PC-3 (cell line): ENCODE measurements at regions not wholly inside any gene's neighbourhood (a gene's known extent, or its start where the extent isn't known, plus 50 kb on each side); places are given as distances from the start of the nearest gene placed in this dataset.
"Not testable (repeated sequence)": the region's sequence is repeated elsewhere in the genome, so short reads cannot be mapped to it uniquely, and the experiment has no call there.

Experiments
- ATAC-seq: fragments of 200-7000 bp; cut with Tn5 transposase; 2 replicates; pipeline ENCODE4 v1.9.1; 2020; ENCODE audit warnings: mild to moderate bottlenecking, moderate library complexity
- BruUV-seq: library from RNA; stranded (reverse); fragments of 400-500 nt; replicated peaks from 2 replicates; lab custom pipeline; 2021; lab: Mats Ljungman, UMichigan
- CTCF ChIA-PET: fragments of 300-600 bp; sonication (Branson Sonifier 250); formaldehyde crosslinking; loops from one replicate; lab custom pipeline; 2022; ENCODE audit warnings: antibody characterized with exemption; lab: Charles Lee
- POLR2A ChIA-PET: fragments of 300-600 bp; sonication (Branson Sonifier 250); formaldehyde crosslinking; loops from one replicate; lab custom pipeline; 2022; ENCODE audit warnings: antibody characterized with exemption; ENCODE audit not compliant: unreplicated experiment; lab: Charles Lee
- DNase-seq: peaks from one replicate; pipeline ENCODE4 v3.0.0-alpha.2; 2015
- H2AFZ ChIP-seq: fragments of 300-600 bp; sonication (generic); 2 replicates; pipeline ENCODE4 v1.6.0; 2016; ENCODE audit warnings: antibody characterized with exemption, low read length
- H3F3A ChIP-seq: fragments of 300-600 bp; sonication (generic); one replicate; pipeline ENCODE4 v1.6.0; 2017; ENCODE audit warnings: antibody characterized with exemption, low read length, control low read depth, mild to moderate bottlenecking; ENCODE audit not compliant: unreplicated experiment
- H3K27ac ChIP-seq: fragments of 300-600 bp; sonication (generic); 2 replicates; pipeline ENCODE4 v1.5.1; 2016; ENCODE audit warnings: mild to moderate bottlenecking, low read length
- H3K27me3 ChIP-seq: fragments of 300-600 bp; sonication (generic); 2 replicates; pipeline ENCODE4 v1.6.1; 2016; ENCODE audit warnings: low read length, mixed read lengths
- H3K36me3 ChIP-seq: fragments of 300-600 bp; sonication (generic); 2 replicates; pipeline ENCODE4 v1.6.1; 2016; ENCODE audit warnings: low read depth, mixed run types, low read length, mixed read lengths
- H3K4me1 ChIP-seq: fragments of 300-600 bp; sonication (generic); 2 replicates; pipeline ENCODE4 v1.5.1; 2016; ENCODE audit warnings: low read length; ENCODE audit not compliant: insufficient read depth
- H3K4me2 ChIP-seq: fragments of 300-600 bp; sonication (generic); 2 replicates; pipeline ENCODE4 v1.6.0; 2016; ENCODE audit warnings: low read length
- H3K4me3 ChIP-seq: fragments of 300-600 bp; sonication (generic); 2 replicates; pipeline ENCODE4 v1.5.1; 2016; ENCODE audit warnings: mild to moderate bottlenecking, low read length, mixed read lengths
- H3K79me2 ChIP-seq: fragments of 300-600 bp; sonication (generic); 2 replicates; pipeline ENCODE4 v1.6.1; 2017; ENCODE audit warnings: low read length, mixed read lengths
- H3K9ac ChIP-seq: fragments of 300-600 bp; sonication (generic); 2 replicates; pipeline ENCODE4 v1.6.0; 2016; ENCODE audit warnings: mild to moderate bottlenecking, low read length
- H3K9me2 ChIP-seq: fragments of 300-600 bp; sonication (generic); replicated peaks from 2 replicates; pipeline ENCODE4 v1.6.1; 2016; ENCODE audit warnings: mixed run types, low read length, mixed read lengths
- H3K9me3 ChIP-seq: fragments of 300-600 bp; sonication (generic); 2 replicates; pipeline ENCODE4 v1.6.1; 2016; ENCODE audit warnings: low read length, mixed read lengths
- H4K20me1 ChIP-seq: fragments of 300-600 bp; sonication (generic); 2 replicates; pipeline ENCODE4 v1.6.1; 2016; ENCODE audit warnings: low read length, mixed read lengths
- EZH2 ChIP-seq: fragments of 300-600 bp; sonication (generic); IDR thresholded peaks from one replicate; pipeline ENCODE4 v1.6.1; 2017; ENCODE audit warnings: antibody characterized with exemption, mild to moderate bottlenecking, low read length; ENCODE audit not compliant: unreplicated experiment
- EZH2phosphoT487 ChIP-seq: fragments of 300-600 bp; sonication (generic); IDR thresholded peaks from 2 replicates; pipeline ENCODE4 v1.6.1; 2018; ENCODE audit warnings: mild to moderate bottlenecking, antibody characterized with exemption, low read length, borderline replicate concordance
- intact Hi-C: fragments of 100-400 bp; cut with micrococcal nuclease; formaldehyde crosslinking; loops from 2 replicates; pipeline ENCODE4 v1.9.0; 2023
- TF ChIP-seq, protein P1 (sequence below): fragments of 300-600 bp; sonication (generic); conservative IDR thresholded peaks from 2 replicates; pipeline ENCODE4 v1.5.1; 2017; ENCODE audit warnings: antibody characterized with exemption, low read depth, mild to moderate bottlenecking, low read length

DNA sequence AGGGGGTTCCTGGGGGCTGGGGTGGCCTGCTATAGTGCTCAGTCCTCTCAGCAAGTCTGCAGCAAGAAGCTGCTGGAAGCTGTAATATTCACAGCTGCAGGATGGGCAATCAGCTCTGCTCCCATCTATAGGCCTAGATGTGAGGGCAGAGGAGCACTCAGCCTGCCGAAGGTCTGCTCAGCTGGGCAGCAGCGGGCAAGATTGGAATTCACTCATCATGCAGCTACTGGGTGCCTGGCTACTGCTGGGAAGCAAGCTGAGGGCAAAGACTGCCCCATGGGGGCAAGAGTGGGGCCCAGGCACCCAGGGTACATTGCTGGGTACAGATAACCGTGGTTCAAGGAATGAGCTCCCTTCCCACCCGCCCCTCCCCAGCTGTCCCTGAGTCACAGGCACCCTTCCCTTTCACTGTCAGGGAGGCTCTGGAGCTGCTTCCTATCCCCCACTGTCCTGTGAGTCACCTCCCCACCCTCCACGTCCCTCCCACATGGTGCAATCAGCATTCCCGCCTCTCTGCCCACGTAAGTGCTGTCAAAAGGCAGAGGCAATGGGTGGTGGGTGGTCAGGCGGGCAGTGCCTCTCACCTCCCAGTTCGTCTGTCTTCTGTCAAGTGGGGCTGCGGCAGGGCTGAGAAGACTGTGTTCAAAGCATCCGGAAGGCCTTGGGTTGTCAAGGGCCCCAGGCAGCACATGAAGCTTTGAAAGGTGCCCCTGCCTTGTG lies 169.2 kb downstream of the TRIM43 start:
- H3K9me2 ChIP-seq: no peaks in the 10 kb centered on the region
- ChIA-PET POLR2A (no interaction called here), CTCF (no interaction called here)
- H3K4me2 ChIP-seq: no peak overlapping the region
- no peak overlapping the region for H3K4me3 ChIP-seq
- peak; percentile 74 for DNase-seq
- H4K20me1 ChIP-seq: no peaks in the 10 kb centered on the region
- TF ChIP-seq EZH2phosphoT487 (no peak), EZH2 (no peak)
- TF ChIP-seq, protein P1, sequence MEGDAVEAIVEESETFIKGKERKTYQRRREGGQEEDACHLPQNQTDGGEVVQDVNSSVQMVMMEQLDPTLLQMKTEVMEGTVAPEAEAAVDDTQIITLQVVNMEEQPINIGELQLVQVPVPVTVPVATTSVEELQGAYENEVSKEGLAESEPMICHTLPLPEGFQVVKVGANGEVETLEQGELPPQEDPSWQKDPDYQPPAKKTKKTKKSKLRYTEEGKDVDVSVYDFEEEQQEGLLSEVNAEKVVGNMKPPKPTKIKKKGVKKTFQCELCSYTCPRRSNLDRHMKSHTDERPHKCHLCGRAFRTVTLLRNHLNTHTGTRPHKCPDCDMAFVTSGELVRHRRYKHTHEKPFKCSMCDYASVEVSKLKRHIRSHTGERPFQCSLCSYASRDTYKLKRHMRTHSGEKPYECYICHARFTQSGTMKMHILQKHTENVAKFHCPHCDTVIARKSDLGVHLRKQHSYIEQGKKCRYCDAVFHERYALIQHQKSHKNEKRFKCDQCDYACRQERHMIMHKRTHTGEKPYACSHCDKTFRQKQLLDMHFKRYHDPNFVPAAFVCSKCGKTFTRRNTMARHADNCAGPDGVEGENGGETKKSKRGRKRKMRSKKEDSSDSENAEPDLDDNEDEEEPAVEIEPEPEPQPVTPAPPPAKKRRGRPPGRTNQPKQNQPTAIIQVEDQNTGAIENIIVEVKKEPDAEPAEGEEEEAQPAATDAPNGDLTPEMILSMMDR: no peak
- intact Hi-C loops: no loop called here
- ATAC-seq: peak; percentile 85
- peaks cover 7% of the 10 kb centered on the region for H3K4me1 ChIP-seq
- no peak overlapping the region for H2AFZ ChIP-seq
- H3K27ac ChIP-seq: no peak overlapping the region
- H3K36me3 ChIP-seq: no peaks in the 10 kb centered on the region
- BruUV-seq: no TSS peak
- no peaks in the 10 kb centered on the region for H3F3A ChIP-seq
- no peaks in the 10 kb centered on the region for H3K27me3 ChIP-seq
- H3K9ac ChIP-seq: no peak overlapping the region
- H3K79me2 ChIP-seq: no peaks in the 10 kb centered on the region
- H3K9me3 ChIP-seq: no peaks in the 10 kb centered on the region

DNA sequence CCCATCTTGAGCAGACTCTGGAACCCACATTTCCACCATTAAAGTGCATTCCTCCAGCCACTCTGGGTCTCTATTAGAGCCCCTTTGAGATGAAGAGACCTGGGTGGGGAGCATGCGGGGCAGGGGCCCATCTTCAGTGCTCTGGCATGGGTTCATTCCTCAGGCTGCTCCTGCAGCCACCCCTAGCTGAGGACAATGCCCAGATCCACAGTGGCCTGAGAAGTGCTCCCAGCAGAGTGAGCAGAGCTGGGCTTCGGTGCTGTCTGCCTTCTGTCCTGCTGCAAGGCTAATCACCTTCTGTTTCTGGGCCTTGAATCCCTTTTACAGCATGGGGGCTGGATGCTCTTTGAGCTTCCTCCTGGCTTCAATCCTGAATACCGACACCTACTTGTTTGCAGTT lies 169.8 kb downstream of the TRIM43 start:
- no peak overlapping the region for H3K27ac ChIP-seq

DNA sequence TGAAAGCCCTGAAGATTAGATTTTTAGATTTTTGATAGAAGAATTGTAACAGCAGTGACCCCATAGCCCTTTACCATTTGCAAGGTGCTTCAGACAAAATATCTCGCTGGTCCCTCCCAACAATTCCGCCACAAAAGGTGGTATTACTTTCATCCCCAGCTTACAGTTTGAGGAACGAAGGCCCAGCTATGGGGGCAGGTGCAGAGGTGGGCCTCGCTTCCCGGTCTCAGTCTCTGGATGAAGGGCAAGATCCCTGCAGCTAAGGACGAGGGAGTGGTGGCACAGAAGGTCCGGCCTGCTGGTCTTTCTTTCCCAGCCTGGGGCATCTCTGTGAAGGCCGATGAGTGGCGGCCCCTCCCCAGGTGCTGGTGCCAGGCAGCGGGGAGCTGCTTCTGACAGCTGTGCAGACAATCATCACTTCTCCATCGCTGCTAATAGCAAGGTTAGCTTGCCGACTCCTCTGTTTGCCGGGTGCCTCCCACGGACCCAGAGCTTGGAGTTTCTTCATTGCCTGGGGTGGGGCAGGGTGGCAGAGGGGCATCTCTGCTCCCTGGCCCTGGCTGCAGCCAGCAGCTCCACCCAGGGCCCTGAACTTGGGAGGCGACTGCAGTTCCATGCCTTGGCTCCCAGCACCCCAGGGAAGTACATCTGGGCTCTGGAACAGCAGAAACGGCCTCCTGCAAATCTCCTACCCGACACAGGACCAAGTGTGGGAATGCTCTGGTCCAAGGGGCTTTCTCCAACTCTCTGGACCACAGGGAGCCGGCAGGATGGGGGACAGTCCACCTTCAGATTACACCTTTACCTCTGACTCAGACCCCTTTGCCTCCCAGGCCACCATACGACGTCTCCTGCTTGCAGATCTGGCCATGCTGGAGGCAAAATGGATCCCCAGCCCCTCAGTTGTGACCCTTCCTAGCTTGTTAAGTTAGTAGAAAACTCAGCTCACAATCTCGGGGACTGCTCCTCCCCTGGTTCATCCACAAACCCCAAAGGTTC lies 170.5 kb downstream of the TRIM43 start:
- DNase-seq: not testable (repeated sequence)

More for the DNA sequence above, 169.8 kb downstream of the TRIM43 start:
- H3K4me2 ChIP-seq: no peak overlapping the region
- no peak overlapping the region for H3K4me3 ChIP-seq
- ATAC-seq (no peak), DNase-seq (no peak)
- no peaks in the 10 kb centered on the region for H3K9me2 ChIP-seq
- no peaks in the 10 kb centered on the region for H3F3A ChIP-seq
- no peaks in the 10 kb centered on the region for H3K36me3 ChIP-seq
- CTCF ChIA-PET: no interaction called here
- peaks cover 7% of the 10 kb centered on the region for H3K4me1 ChIP-seq
- POLR2A ChIA-PET: no interaction called here
- BruUV-seq: no TSS peak
- no peaks in the 10 kb centered on the region for H3K27me3 ChIP-seq
- no peaks in the 10 kb centered on the region for H3K9me3 ChIP-seq
- H3K79me2 ChIP-seq: no peaks in the 10 kb centered on the region
- no peak for TF ChIP-seq EZH2
- TF ChIP-seq, protein P1: no peak
- TF ChIP-seq EZH2phosphoT487: no peak
- no peak overlapping the region for H3K9ac ChIP-seq
- intact Hi-C loops: no loop called here
- no peaks in the 10 kb centered on the region for H4K20me1 ChIP-seq
- no peak overlapping the region for H2AFZ ChIP-seq

DNA sequence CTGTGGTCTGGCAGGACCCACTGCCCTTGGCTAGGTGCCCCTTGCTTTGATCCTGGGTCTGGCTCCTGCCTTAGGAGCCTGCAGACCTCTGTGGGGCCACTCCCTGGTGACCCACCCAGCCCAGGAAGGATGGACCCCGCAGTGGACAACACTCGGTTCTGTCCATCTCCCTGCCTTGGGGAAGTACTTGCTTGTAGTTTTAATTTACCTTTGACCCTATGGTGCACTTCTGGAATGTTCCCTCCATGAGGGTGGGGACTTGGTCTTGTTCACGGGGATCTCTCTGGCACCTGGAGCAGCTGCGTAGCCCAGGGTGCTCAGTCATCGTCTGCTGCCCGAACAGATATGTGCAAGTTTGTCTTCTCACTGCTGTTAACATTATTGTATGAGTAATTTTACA lies 171.3 kb downstream of the TRIM43 start:
- H3K4me1 ChIP-seq, H3F3A ChIP-seq, CTCF ChIA-PET, H3K4me2 ChIP-seq, intact Hi-C loops, H4K20me1 ChIP-seq, H3K9me2 ChIP-seq, H3K9me3 ChIP-seq, BruUV-seq, H3K9ac ChIP-seq, H3K79me2 ChIP-seq, POLR2A ChIA-PET, H2AFZ ChIP-seq, H3K36me3 ChIP-seq, DNase-seq, H3K4me3 ChIP-seq, H3K27ac ChIP-seq, H3K27me3 ChIP-seq: not testable (repeated sequence)
- ATAC-seq: peak; percentile 49; the same call in 1 of the 2 replicates

More for the DNA sequence above, 170.5 kb downstream of the TRIM43 start:
- H3K27me3 ChIP-seq, H3K9me2 ChIP-seq, H3F3A ChIP-seq, H4K20me1 ChIP-seq, intact Hi-C loops, POLR2A ChIA-PET, H2AFZ ChIP-seq, H3K27ac ChIP-seq, H3K4me2 ChIP-seq, H3K36me3 ChIP-seq, H3K4me3 ChIP-seq, H3K4me1 ChIP-seq, CTCF ChIA-PET, H3K79me2 ChIP-seq, H3K9ac ChIP-seq, ATAC-seq, H3K9me3 ChIP-seq, BruUV-seq: not testable (repeated sequence)
